ENCODE measurements at regions not wholly inside any gene's neighbourhood (a gene's known extent, or its start where the extent isn't known, plus 50 kb on each side); places are given as distances from the start of the nearest gene placed in this dataset.

GRCh38 chr20:59376109-59376841 is 75.9 kb downstream of the EDN3 start:
- Mint-ChIP-seq H3K4me1 (peaks cover 2% of the 10 kb centered on the region), H3K4me3 (no peak overlapping the region), H3K27me3 (peaks cover 51% of the 10 kb centered on the region), H3K36me3 (ENCODE audit: low read depth) (no peaks in the 10 kb centered on the region), H3K27ac (no peak overlapping the region)
- DNase-seq (no peak), ATAC-seq (no peak)
- H3K9me3 ChIP-seq (ENCODE audit: control insufficient read depth, low read length, poor library complexity, severe bottlenecking): no peaks in the 10 kb centered on the region

- no peaks in the 10 kb centered on the region for H3K9me3 ChIP-seq (ENCODE audit: control insufficient read depth, low read length, poor library complexity, severe bottlenecking)
- ATAC-seq: no peak
- no peak for DNase-seq
- no peak overlapping the region for H3K27ac Mint-ChIP-seq
- H3K4me1 Mint-ChIP-seq: peaks cover 2% of the 10 kb centered on the region
- H3K4me3 Mint-ChIP-seq: no peak overlapping the region
- no peaks in the 10 kb centered on the region for H3K36me3 Mint-ChIP-seq (ENCODE audit: low read depth)
- H3K27me3 Mint-ChIP-seq: peaks cover 46% of the 10 kb centered on the region
Measured at GRCh38 chr20:59376998-59377397, 76.6 kb downstream of the EDN3 start.

- peaks cover 2% of the 10 kb centered on the region for H3K4me1 Mint-ChIP-seq
- H3K27ac Mint-ChIP-seq: no peak overlapping the region
- no peaks in the 10 kb centered on the region for H3K36me3 Mint-ChIP-seq (ENCODE audit: low read depth)
- no peaks in the 10 kb centered on the region for H3K9me3 ChIP-seq (ENCODE audit: control insufficient read depth, low read length, poor library complexity, severe bottlenecking)
- H3K4me3 Mint-ChIP-seq: no peak overlapping the region
- ATAC-seq (no peak), DNase-seq (no peak)
- H3K27me3 Mint-ChIP-seq: peaks cover 40% of the 10 kb centered on the region
Measured at GRCh38 chr20:59377842-59378241, 77.4 kb downstream of the EDN3 start.

GRCh38 chr20:59378396-59378795 is 78.0 kb downstream of the EDN3 start:
- H3K4me3 Mint-ChIP-seq: no peak overlapping the region
- peaks cover 2% of the 10 kb centered on the region for H3K4me1 Mint-ChIP-seq
- DNase-seq: no peak
- H3K36me3 Mint-ChIP-seq (ENCODE audit: low read depth): no peaks in the 10 kb centered on the region
- no peaks in the 10 kb centered on the region for H3K9me3 ChIP-seq (ENCODE audit: control insufficient read depth, low read length, poor library complexity, severe bottlenecking)
- ATAC-seq: no peak
- no peak overlapping the region for H3K27ac Mint-ChIP-seq
- peaks cover 34% of the 10 kb centered on the region for H3K27me3 Mint-ChIP-seq

- H3K27me3 Mint-ChIP-seq: peaks cover 28% of the 10 kb centered on the region
- no peak for DNase-seq
- no peaks in the 10 kb centered on the region for H3K36me3 Mint-ChIP-seq (ENCODE audit: low read depth)
- H3K9me3 ChIP-seq (ENCODE audit: control insufficient read depth, low read length, poor library complexity, severe bottlenecking): no peaks in the 10 kb centered on the region
- peaks cover 2% of the 10 kb centered on the region for H3K4me1 Mint-ChIP-seq
- no peak for ATAC-seq
- H3K27ac Mint-ChIP-seq: no peak overlapping the region
- no peak overlapping the region for H3K4me3 Mint-ChIP-seq
Measured at GRCh38 chr20:59378966-59379365, 78.6 kb downstream of the EDN3 start.

- DNase-seq (no peak), ATAC-seq (no peak)
Measured at GRCh38 chr20:59381689-59382088, 81.3 kb downstream of the EDN3 start.

GRCh38 chr20:59382157-59382725 is 81.8 kb downstream of the EDN3 start:
- H3K4me1 Mint-ChIP-seq: peaks cover 7% of the 10 kb centered on the region
- no peaks in the 10 kb centered on the region for H3K36me3 Mint-ChIP-seq (ENCODE audit: low read depth)
- no peak for ATAC-seq
- H3K9me3 ChIP-seq (ENCODE audit: control insufficient read depth, low read length, poor library complexity, severe bottlenecking): no peaks in the 10 kb centered on the region
- DNase-seq: no peak
- H3K27ac Mint-ChIP-seq: no peak overlapping the region
- H3K27me3 Mint-ChIP-seq: peaks cover 17% of the 10 kb centered on the region
- no peak overlapping the region for H3K4me3 Mint-ChIP-seq

More at GRCh38 chr20:59381689-59382088, 81.3 kb downstream of the EDN3 start:
- peaks cover 17% of the 10 kb centered on the region for H3K27me3 Mint-ChIP-seq
- H3K9me3 ChIP-seq (ENCODE audit: control insufficient read depth, low read length, poor library complexity, severe bottlenecking): no peaks in the 10 kb centered on the region
- H3K4me3 Mint-ChIP-seq: no peak overlapping the region
- H3K4me1 Mint-ChIP-seq: peaks cover 7% of the 10 kb centered on the region
- no peaks in the 10 kb centered on the region for H3K36me3 Mint-ChIP-seq (ENCODE audit: low read depth)
- no peak overlapping the region for H3K27ac Mint-ChIP-seq

GRCh38 chr20:59382907-59383306 is 82.5 kb downstream of the EDN3 start:
- H3K36me3 Mint-ChIP-seq (ENCODE audit: low read depth): no peaks in the 10 kb centered on the region
- H3K27ac Mint-ChIP-seq: no peak overlapping the region
- H3K4me3 Mint-ChIP-seq: no peak overlapping the region
- peaks cover 7% of the 10 kb centered on the region for H3K4me1 Mint-ChIP-seq
- DNase-seq (no peak), ATAC-seq (no peak)
- no peaks in the 10 kb centered on the region for H3K9me3 ChIP-seq (ENCODE audit: control insufficient read depth, low read length, poor library complexity, severe bottlenecking)
- peaks cover 13% of the 10 kb centered on the region for H3K27me3 Mint-ChIP-seq

GRCh38 chr20:59385038-59385437 is 84.6 kb downstream of the EDN3 start:
- peak; percentile 61 for ATAC-seq
- H3K27me3 Mint-ChIP-seq: peaks cover 3% of the 10 kb centered on the region
- peak overlapping the region; percentile 47 for H3K27ac Mint-ChIP-seq
- H3K4me1 Mint-ChIP-seq: peaks cover 5% of the 10 kb centered on the region
- no peak overlapping the region for H3K4me3 Mint-ChIP-seq
- H3K36me3 Mint-ChIP-seq (ENCODE audit: low read depth): no peaks in the 10 kb centered on the region
- H3K9me3 ChIP-seq (ENCODE audit: control insufficient read depth, low read length, poor library complexity, severe bottlenecking): no peaks in the 10 kb centered on the region
- DNase-seq: no peak

GRCh38 chr20:59385480-59385879 is 85.1 kb downstream of the EDN3 start:
- Mint-ChIP-seq H3K4me3 (no peak overlapping the region), H3K36me3 (ENCODE audit: low read depth) (no peaks in the 10 kb centered on the region), H3K27ac (peak overlapping the region; percentile 47), H3K4me1 (peaks cover 5% of the 10 kb centered on the region), H3K27me3 (no peaks in the 10 kb centered on the region)
- DNase-seq (no peak), ATAC-seq (peak; percentile 79)
- no peaks in the 10 kb centered on the region for H3K9me3 ChIP-seq (ENCODE audit: control insufficient read depth, low read length, poor library complexity, severe bottlenecking)

GRCh38 chr20:59386809-59387208 is 86.4 kb downstream of the EDN3 start:
- no peak overlapping the region for H3K27ac Mint-ChIP-seq
- DNase-seq (no peak), ATAC-seq (no peak)
- H3K36me3 Mint-ChIP-seq (ENCODE audit: low read depth): no peaks in the 10 kb centered on the region
- H3K4me1 Mint-ChIP-seq: peaks cover 5% of the 10 kb centered on the region
- no peaks in the 10 kb centered on the region for H3K27me3 Mint-ChIP-seq
- H3K9me3 ChIP-seq (ENCODE audit: control insufficient read depth, low read length, poor library complexity, severe bottlenecking): no peaks in the 10 kb centered on the region
- H3K4me3 Mint-ChIP-seq: no peak overlapping the region

- Mint-ChIP-seq H3K27me3 (no peaks in the 10 kb centered on the region), H3K36me3 (ENCODE audit: low read depth) (no peaks in the 10 kb centered on the region), H3K4me1 (peaks cover 5% of the 10 kb centered on the region), H3K27ac (no peak overlapping the region), H3K4me3 (no peak overlapping the region)
- ATAC-seq: no peak
- no peak for DNase-seq
- no peaks in the 10 kb centered on the region for H3K9me3 ChIP-seq (ENCODE audit: control insufficient read depth, low read length, poor library complexity, severe bottlenecking)
Measured at GRCh38 chr20:59387891-59388290, 87.5 kb downstream of the EDN3 start.

- no peaks in the 10 kb centered on the region for H3K9me3 ChIP-seq (ENCODE audit: control insufficient read depth, low read length, poor library complexity, severe bottlenecking)
- H3K4me1 Mint-ChIP-seq: peaks cover 5% of the 10 kb centered on the region
- ATAC-seq: no peak
Measured at GRCh38 chr20:59388402-59388801, 88.0 kb downstream of the EDN3 start.

GRCh38 chr20:59390437-59390836 is 90.0 kb downstream of the EDN3 start:
- H3K4me1 Mint-ChIP-seq: peaks cover 2% of the 10 kb centered on the region
- peaks cover 3% of the 10 kb centered on the region for H3K36me3 Mint-ChIP-seq (ENCODE audit: low read depth)
- no peak for DNase-seq
- ATAC-seq: no peak
- H3K9me3 ChIP-seq (ENCODE audit: control insufficient read depth, low read length, poor library complexity, severe bottlenecking): no peaks in the 10 kb centered on the region
- H3K27me3 Mint-ChIP-seq: peaks cover 10% of the 10 kb centered on the region
- no peak overlapping the region for H3K27ac Mint-ChIP-seq
- no peak overlapping the region for H3K4me3 Mint-ChIP-seq

More at GRCh38 chr20:59388402-59388801, 88.0 kb downstream of the EDN3 start:
- no peak for DNase-seq
- peaks cover 3% of the 10 kb centered on the region for H3K36me3 Mint-ChIP-seq (ENCODE audit: low read depth)
- no peak overlapping the region for H3K27ac Mint-ChIP-seq
- no peaks in the 10 kb centered on the region for H3K27me3 Mint-ChIP-seq
- H3K4me3 Mint-ChIP-seq: no peak overlapping the region
